HL-60 (cell line): ENCODE measurements at regions not wholly inside any gene's neighbourhood (a gene's known extent, or its start where the extent isn't known, plus 50 kb on each side); places are given as distances from the start of the nearest gene placed in this dataset.
A peak's percentile ranks its signal among the peaks of the same experiment; 100 is the strongest.

Source experiments
- DNase-seq, 2 experiments: peaks; one replicate each; pipeline ENCODE4 v3.0.0-alpha.2; 2010 to 2020; ENCODE audit warnings: low read depth in 1 of 2, low spot score in 1 of 2
- H3K27ac ChIP-seq: fragments of 250-450 bp; sonication (Bioruptor Pico); replicated peaks from 2 replicates; pipeline ENCODE4 v1.5.1; 2020; ENCODE audit warnings: mild to moderate bottlenecking, moderate library complexity
- H3K27me3 ChIP-seq: fragments of 250-450 bp; sonication (Bioruptor Pico); 2 replicates; pipeline ENCODE4 v1.5.1; 2021; ENCODE audit warnings: mild to moderate bottlenecking, moderate library complexity; ENCODE audit not compliant: insufficient read depth, poor library complexity, severe bottlenecking
- H3K4me3 ChIP-seq: replicated peaks from 2 replicates; pipeline ENCODE4 v1.5.1; 2011; ENCODE audit warnings: mild to moderate bottlenecking, control low read depth, low read length; ENCODE audit not compliant: insufficient read depth
- GABPA ChIP-seq: IDR thresholded peaks from 2 replicates; pipeline ENCODE4 v1.6.1; 2012; ENCODE audit warnings: low read depth
- POLR2AphosphoS5 ChIP-seq: IDR thresholded peaks from 2 replicates; pipeline ENCODE4 v1.6.1; 2012; ENCODE audit warnings: low read depth
- SPI1 ChIP-seq: IDR thresholded peaks from 2 replicates; pipeline ENCODE4 v1.6.1; 2012; ENCODE audit warnings: low read depth, mild to moderate bottlenecking, borderline replicate concordance
- TF ChIP-seq, protein P1 (sequence below): IDR thresholded peaks from 2 replicates; pipeline ENCODE4 v1.6.1; 2012; ENCODE audit warnings: low read depth; ENCODE audit not compliant: insufficient replicate concordance
- TF ChIP-seq, protein P2 (sequence below): IDR thresholded peaks from one replicate; pipeline ENCODE4 v1.5.1; 2011; ENCODE audit warnings: low read length, control low read depth, inconsistent platforms; ENCODE audit not compliant: insufficient read depth

DNA sequence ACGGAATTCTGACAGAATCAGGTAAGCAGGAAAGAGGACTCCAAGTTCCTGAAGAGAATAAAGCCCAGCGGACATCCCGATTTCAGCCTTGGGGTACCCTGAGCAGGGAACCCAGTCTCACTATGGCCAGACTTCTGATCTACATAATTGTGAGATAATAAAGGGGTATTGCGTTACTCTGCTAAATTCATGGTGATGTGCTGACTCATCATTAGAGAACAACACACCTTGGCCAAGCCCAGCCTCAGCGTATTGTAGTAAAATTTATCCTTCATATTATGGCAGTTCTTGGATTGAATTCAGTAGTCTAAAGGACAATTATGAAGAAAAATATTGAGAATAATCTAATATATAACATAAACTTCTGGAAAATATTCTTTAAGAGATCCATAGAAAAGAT is 170.2 kb upstream of the MAD2L1 start:
- H3K4me3 ChIP-seq = no peak overlapping the region
- no peak overlapping the region for H3K27ac ChIP-seq
- H3K27me3 ChIP-seq = no peaks in the 10 kb centered on the region
- no peak for DNase-seq
- TF ChIP-seq, protein P1, sequence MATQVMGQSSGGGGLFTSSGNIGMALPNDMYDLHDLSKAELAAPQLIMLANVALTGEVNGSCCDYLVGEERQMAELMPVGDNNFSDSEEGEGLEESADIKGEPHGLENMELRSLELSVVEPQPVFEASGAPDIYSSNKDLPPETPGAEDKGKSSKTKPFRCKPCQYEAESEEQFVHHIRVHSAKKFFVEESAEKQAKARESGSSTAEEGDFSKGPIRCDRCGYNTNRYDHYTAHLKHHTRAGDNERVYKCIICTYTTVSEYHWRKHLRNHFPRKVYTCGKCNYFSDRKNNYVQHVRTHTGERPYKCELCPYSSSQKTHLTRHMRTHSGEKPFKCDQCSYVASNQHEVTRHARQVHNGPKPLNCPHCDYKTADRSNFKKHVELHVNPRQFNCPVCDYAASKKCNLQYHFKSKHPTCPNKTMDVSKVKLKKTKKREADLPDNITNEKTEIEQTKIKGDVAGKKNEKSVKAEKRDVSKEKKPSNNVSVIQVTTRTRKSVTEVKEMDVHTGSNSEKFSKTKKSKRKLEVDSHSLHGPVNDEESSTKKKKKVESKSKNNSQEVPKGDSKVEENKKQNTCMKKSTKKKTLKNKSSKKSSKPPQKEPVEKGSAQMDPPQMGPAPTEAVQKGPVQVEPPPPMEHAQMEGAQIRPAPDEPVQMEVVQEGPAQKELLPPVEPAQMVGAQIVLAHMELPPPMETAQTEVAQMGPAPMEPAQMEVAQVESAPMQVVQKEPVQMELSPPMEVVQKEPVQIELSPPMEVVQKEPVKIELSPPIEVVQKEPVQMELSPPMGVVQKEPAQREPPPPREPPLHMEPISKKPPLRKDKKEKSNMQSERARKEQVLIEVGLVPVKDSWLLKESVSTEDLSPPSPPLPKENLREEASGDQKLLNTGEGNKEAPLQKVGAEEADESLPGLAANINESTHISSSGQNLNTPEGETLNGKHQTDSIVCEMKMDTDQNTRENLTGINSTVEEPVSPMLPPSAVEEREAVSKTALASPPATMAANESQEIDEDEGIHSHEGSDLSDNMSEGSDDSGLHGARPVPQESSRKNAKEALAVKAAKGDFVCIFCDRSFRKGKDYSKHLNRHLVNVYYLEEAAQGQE = no peak
- TF ChIP-seq SPI1 = no peak
- no peak for TF ChIP-seq GABPA
- TF ChIP-seq POLR2AphosphoS5 = no peak
- TF ChIP-seq, protein P2, sequence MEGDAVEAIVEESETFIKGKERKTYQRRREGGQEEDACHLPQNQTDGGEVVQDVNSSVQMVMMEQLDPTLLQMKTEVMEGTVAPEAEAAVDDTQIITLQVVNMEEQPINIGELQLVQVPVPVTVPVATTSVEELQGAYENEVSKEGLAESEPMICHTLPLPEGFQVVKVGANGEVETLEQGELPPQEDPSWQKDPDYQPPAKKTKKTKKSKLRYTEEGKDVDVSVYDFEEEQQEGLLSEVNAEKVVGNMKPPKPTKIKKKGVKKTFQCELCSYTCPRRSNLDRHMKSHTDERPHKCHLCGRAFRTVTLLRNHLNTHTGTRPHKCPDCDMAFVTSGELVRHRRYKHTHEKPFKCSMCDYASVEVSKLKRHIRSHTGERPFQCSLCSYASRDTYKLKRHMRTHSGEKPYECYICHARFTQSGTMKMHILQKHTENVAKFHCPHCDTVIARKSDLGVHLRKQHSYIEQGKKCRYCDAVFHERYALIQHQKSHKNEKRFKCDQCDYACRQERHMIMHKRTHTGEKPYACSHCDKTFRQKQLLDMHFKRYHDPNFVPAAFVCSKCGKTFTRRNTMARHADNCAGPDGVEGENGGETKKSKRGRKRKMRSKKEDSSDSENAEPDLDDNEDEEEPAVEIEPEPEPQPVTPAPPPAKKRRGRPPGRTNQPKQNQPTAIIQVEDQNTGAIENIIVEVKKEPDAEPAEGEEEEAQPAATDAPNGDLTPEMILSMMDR = no peak

DNA sequence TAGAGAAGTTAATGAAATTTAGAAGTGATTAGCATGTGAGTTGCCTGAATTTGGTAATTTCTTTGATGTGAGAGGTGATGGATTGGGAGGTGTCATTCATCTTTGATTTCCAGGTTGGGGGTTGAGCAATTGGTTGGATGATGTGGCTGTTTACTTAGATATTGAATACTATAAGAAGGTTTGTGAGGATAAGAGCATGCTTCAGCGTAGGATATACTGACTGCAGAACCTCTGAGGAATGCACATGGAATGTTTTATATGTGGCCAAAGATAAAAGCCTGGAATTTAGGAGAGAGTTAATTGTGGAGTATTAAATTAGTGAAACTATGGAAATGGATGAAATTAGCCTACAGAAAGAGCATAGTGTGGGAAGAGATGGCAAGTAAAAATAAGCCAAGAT is 165.4 kb upstream of the MAD2L1 start:
- no peak for DNase-seq
- no peak overlapping the region for H3K4me3 ChIP-seq
- no peaks in the 10 kb centered on the region for H3K27me3 ChIP-seq
- no peak overlapping the region for H3K27ac ChIP-seq
- TF ChIP-seq, protein P1 = no peak
- no peak for TF ChIP-seq POLR2AphosphoS5
- TF ChIP-seq SPI1 = no peak
- TF ChIP-seq, protein P2 = no peak
- TF ChIP-seq GABPA = no peak

DNA sequence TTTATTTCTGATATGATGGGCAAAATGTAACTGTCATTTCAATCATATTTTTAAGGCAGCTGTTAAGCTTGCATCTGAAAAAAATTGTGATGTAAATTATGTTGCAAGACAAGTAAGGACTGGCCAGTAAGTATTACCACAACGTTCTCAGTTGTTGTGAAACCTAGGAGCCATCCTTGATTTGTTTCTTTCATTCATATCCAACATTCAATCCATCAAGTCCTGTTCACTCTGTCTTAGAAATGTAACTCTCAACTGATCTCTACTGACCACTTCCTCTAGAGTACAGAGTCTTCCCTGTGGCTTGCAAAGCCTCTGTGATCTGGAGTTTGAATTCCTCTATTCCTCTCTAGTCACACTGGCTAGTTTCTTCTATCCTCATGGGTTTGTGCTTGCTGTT is 161.4 kb upstream of the MAD2L1 start:
- H3K27ac ChIP-seq = no peak overlapping the region
- DNase-seq = peak in 1 of 2 experiments; percentile 11
- H3K4me3 ChIP-seq = no peak overlapping the region
- peak; percentile 43; the same call in 1 of the 2 replicates for TF ChIP-seq SPI1
- TF ChIP-seq GABPA = no peak
- TF ChIP-seq POLR2AphosphoS5 = no peak
- TF ChIP-seq, protein P1 = no peak
- no peaks in the 10 kb centered on the region for H3K27me3 ChIP-seq
